ENCODE measurements at regions not wholly inside any gene's neighbourhood (a gene's known extent, or its start where the extent isn't known, plus 50 kb on each side); places are given as distances from the start of the nearest gene placed in this dataset.

- TF ChIP-seq CTCF (IDR thresholded peaks at IDR 0.05) (no peak), POLR2A (IDR thresholded peaks at IDR 0.05) (no peak)
Observed at GRCh38 chr2:14743861-14744260, 111.3 kb downstream of the LRATD1 start.
